Activated naive CD4-positive, alpha-beta T cell treated with anti-CD3 and anti-CD28 coated beads for 36 hours (primary cell): ENCODE measurements at regions not wholly inside any gene's neighbourhood (a gene's known extent, or its start where the extent isn't known, plus 50 kb on each side); places are given as distances from the start of the nearest gene placed in this dataset.
A peak's percentile ranks its signal among the peaks of the same experiment; 100 is the strongest.

Source experiments
- CTCF ChIA-PET: fragments of 350-600 bp; sonication (Branson Sonifier 250); formaldehyde crosslinking; loops from one replicate; lab custom pipeline; 2021; ENCODE audit warnings: antibody characterized with exemption; lab: Charles Lee
- DNase-seq: peaks from one replicate; pipeline ENCODE4 v3.0.0-alpha.2; 2020
- H3K27ac Mint-ChIP-seq: one replicate; pipeline ENCODE4 v1.8.0; 2021; ENCODE audit warnings: mild to moderate bottlenecking, mixed read lengths
- H3K27me3 Mint-ChIP-seq: one replicate; pipeline ENCODE4 v1.8.0; 2021; ENCODE audit warnings: low read depth, mixed read lengths
- H3K36me3 Mint-ChIP-seq: one replicate; pipeline ENCODE4 v1.8.0; 2021; ENCODE audit warnings: low read depth, mixed read lengths
- H3K4me1 Mint-ChIP-seq: one replicate; pipeline ENCODE4 v1.8.0; 2021; ENCODE audit warnings: low read depth, mixed read lengths
- H3K4me3 Mint-ChIP-seq: one replicate; pipeline ENCODE4 v1.8.0; 2021; ENCODE audit warnings: mild to moderate bottlenecking, moderate library complexity, mixed read lengths
- H3K9me3 Mint-ChIP-seq: one replicate; pipeline ENCODE4 v1.8.0; 2021; ENCODE audit warnings: mixed read lengths
- intact Hi-C: fragments of 100-400 bp; cut with micrococcal nuclease; formaldehyde crosslinking; loops from one replicate; pipeline ENCODE4 v1.15.1; 2023

GRCh38 chr7:12765431-12766100, 78.1 kb downstream of the ARL4A start:
- H3K4me3 Mint-ChIP-seq = no peak overlapping the region
- no peaks in the 10 kb centered on the region for H3K9me3 Mint-ChIP-seq
- H3K36me3 Mint-ChIP-seq = no peaks in the 10 kb centered on the region
- no peak for DNase-seq
- no peaks in the 10 kb centered on the region for H3K4me1 Mint-ChIP-seq
- peaks cover 4% of the 10 kb centered on the region for H3K27me3 Mint-ChIP-seq
- no peak overlapping the region for H3K27ac Mint-ChIP-seq
- intact Hi-C loops = no loop called here
- CTCF ChIA-PET = no interaction called here

GRCh38 chr7:12766416-12766815, 79.0 kb downstream of the ARL4A start:
- Mint-ChIP-seq H3K9me3 (no peaks in the 10 kb centered on the region), H3K27ac (no peak overlapping the region), H3K4me3 (no peak overlapping the region), H3K4me1 (no peaks in the 10 kb centered on the region), H3K27me3 (peaks cover 2% of the 10 kb centered on the region), H3K36me3 (no peaks in the 10 kb centered on the region)
- intact Hi-C loops = no loop called here
- DNase-seq = no peak
- CTCF ChIA-PET = no interaction called here

- intact Hi-C loops = no loop called here
- peaks cover 5% of the 10 kb centered on the region for H3K27me3 Mint-ChIP-seq
- no peak overlapping the region for H3K27ac Mint-ChIP-seq
- CTCF ChIA-PET = no interaction called here
- H3K9me3 Mint-ChIP-seq = peaks cover 2% of the 10 kb centered on the region
- H3K4me1 Mint-ChIP-seq = no peaks in the 10 kb centered on the region
- H3K4me3 Mint-ChIP-seq = no peak overlapping the region
- H3K36me3 Mint-ChIP-seq = no peaks in the 10 kb centered on the region
- DNase-seq = no peak
Observed at GRCh38 chr7:12768948-12769347, 81.5 kb downstream of the ARL4A start.

GRCh38 chr7:12769444-12769843, 82.0 kb downstream of the ARL4A start:
- intact Hi-C loops = no loop called here
- Mint-ChIP-seq H3K4me3 (no peak overlapping the region), H3K9me3 (peaks cover 2% of the 10 kb centered on the region), H3K27ac (no peak overlapping the region), H3K27me3 (peaks cover 5% of the 10 kb centered on the region), H3K4me1 (no peaks in the 10 kb centered on the region), H3K36me3 (no peaks in the 10 kb centered on the region)
- CTCF ChIA-PET = no interaction called here
- DNase-seq = no peak

- peaks cover 5% of the 10 kb centered on the region for H3K27me3 Mint-ChIP-seq
- CTCF ChIA-PET = interaction anchor here (0.6 kb wide), 1 partner anchor 136 kb away, joined by 3 read pairs; no protein-coding TSS in a partner anchor
- DNase-seq = no peak
- H3K4me1 Mint-ChIP-seq = no peaks in the 10 kb centered on the region
- intact Hi-C loops = no loop called here
- no peak overlapping the region for H3K4me3 Mint-ChIP-seq
- no peaks in the 10 kb centered on the region for H3K36me3 Mint-ChIP-seq
- no peak overlapping the region for H3K27ac Mint-ChIP-seq
- H3K9me3 Mint-ChIP-seq = peaks cover 2% of the 10 kb centered on the region
Observed at GRCh38 chr7:12770227-12770975, 83.0 kb downstream of the ARL4A start.

- H3K9me3 Mint-ChIP-seq = peaks cover 2% of the 10 kb centered on the region
- H3K27me3 Mint-ChIP-seq = peaks cover 5% of the 10 kb centered on the region
- no peak overlapping the region for H3K27ac Mint-ChIP-seq
- no peaks in the 10 kb centered on the region for H3K36me3 Mint-ChIP-seq
- DNase-seq = no peak
- H3K4me1 Mint-ChIP-seq = no peaks in the 10 kb centered on the region
- CTCF ChIA-PET = no interaction called here
- intact Hi-C loops = no loop called here
- peak overlapping the region; percentile 12 for H3K4me3 Mint-ChIP-seq
Observed at GRCh38 chr7:12771378-12771877, 84.0 kb downstream of the ARL4A start.

- CTCF ChIA-PET = interaction anchor here (0.6 kb wide), 1 partner anchor 507 kb away, joined by 3 read pairs; no protein-coding TSS in a partner anchor
- intact Hi-C loops = no loop called here
- Mint-ChIP-seq H3K27me3 (peaks cover 5% of the 10 kb centered on the region), H3K4me1 (no peaks in the 10 kb centered on the region), H3K4me3 (no peak overlapping the region), H3K9me3 (peaks cover 2% of the 10 kb centered on the region), H3K27ac (no peak overlapping the region), H3K36me3 (no peaks in the 10 kb centered on the region)
- no peak for DNase-seq
Observed at GRCh38 chr7:12772768-12773167, 85.3 kb downstream of the ARL4A start.

GRCh38 chr7:12777257-12777656, 89.8 kb downstream of the ARL4A start:
- Mint-ChIP-seq H3K9me3 (peaks cover 2% of the 10 kb centered on the region), H3K36me3 (no peaks in the 10 kb centered on the region), H3K27me3 (peaks cover 7% of the 10 kb centered on the region), H3K4me1 (no peaks in the 10 kb centered on the region), H3K4me3 (no peak overlapping the region), H3K27ac (no peak overlapping the region)
- no peak for DNase-seq
- CTCF ChIA-PET = no interaction called here
- intact Hi-C loops = no loop called here

GRCh38 chr7:12779947-12780346, 92.5 kb downstream of the ARL4A start:
- CTCF ChIA-PET = no interaction called here
- no peak for DNase-seq
- Mint-ChIP-seq H3K9me3 (no peaks in the 10 kb centered on the region), H3K27ac (no peak overlapping the region), H3K36me3 (no peaks in the 10 kb centered on the region), H3K4me3 (no peak overlapping the region), H3K4me1 (no peaks in the 10 kb centered on the region), H3K27me3 (peaks cover 2% of the 10 kb centered on the region)
- intact Hi-C loops = no loop called here

GRCh38 chr7:12783421-12784095, 96.1 kb downstream of the ARL4A start:
- CTCF ChIA-PET = no interaction called here
- H3K4me3 Mint-ChIP-seq = no peak overlapping the region
- intact Hi-C loops = no loop called here
- DNase-seq = no peak
- H3K36me3 Mint-ChIP-seq = no peaks in the 10 kb centered on the region
- H3K27me3 Mint-ChIP-seq = peaks cover 2% of the 10 kb centered on the region
- no peaks in the 10 kb centered on the region for H3K4me1 Mint-ChIP-seq
- no peak overlapping the region for H3K27ac Mint-ChIP-seq
- no peaks in the 10 kb centered on the region for H3K9me3 Mint-ChIP-seq

GRCh38 chr7:12785473-12785872, 98.0 kb downstream of the ARL4A start:
- intact Hi-C loops = no loop called here
- CTCF ChIA-PET = no interaction called here
- Mint-ChIP-seq H3K4me3 (no peak overlapping the region), H3K27ac (no peak overlapping the region), H3K4me1 (no peaks in the 10 kb centered on the region), H3K36me3 (no peaks in the 10 kb centered on the region), H3K9me3 (no peaks in the 10 kb centered on the region), H3K27me3 (peaks cover 2% of the 10 kb centered on the region)
- DNase-seq = no peak

- CTCF ChIA-PET = no interaction called here
- no peaks in the 10 kb centered on the region for H3K27me3 Mint-ChIP-seq
- DNase-seq = no peak
- intact Hi-C loops = no loop called here
- H3K9me3 Mint-ChIP-seq = no peaks in the 10 kb centered on the region
- H3K4me1 Mint-ChIP-seq = no peaks in the 10 kb centered on the region
- no peaks in the 10 kb centered on the region for H3K36me3 Mint-ChIP-seq
- H3K4me3 Mint-ChIP-seq = no peak overlapping the region
- no peak overlapping the region for H3K27ac Mint-ChIP-seq
Observed at GRCh38 chr7:12786494-12786893, 99.1 kb downstream of the ARL4A start.
